Nucleus accumbens (tissue), 56 donors: ENCODE measurements at regions not wholly inside any gene's neighbourhood (a gene's known extent, or its start where the extent isn't known, plus 50 kb on each side); places are given as distances from the start of the nearest gene placed in this dataset.
A peak's percentile ranks its signal among the peaks of the same experiment; 100 is the strongest.
"Not testable (repeated sequence)": the region's sequence is repeated elsewhere in the genome, so short reads cannot be mapped to it uniquely, and the experiment has no call there.

Experiments used
- DNase-seq, 56 donors: peaks; one replicate each; lab custom pipeline; 2025; lab: John Stamatoyannopoulos, UW

DNA sequence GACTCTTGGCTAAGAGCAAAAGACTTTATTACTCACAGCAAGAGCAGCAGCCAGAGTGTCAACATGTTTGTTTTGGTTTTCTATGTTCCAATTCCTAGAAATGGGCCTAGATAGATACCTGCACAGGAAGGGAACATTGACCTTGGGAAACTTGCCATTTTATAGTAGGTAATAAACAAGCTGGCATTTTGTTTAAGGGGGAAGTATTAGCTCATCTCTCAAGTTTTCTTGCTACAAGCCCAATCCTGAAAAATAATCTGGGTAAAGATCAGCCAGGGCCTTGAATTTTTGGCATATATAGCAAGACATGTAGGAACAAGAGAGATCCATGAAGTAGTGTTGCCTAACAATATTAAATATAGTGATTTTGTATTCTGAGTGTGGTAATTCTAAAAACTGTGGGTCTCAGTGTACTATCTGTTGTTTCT is 51.4 kb upstream of the RGL1 start:
- DNase-seq, result no peak

GRCh38 chr1:183744132-183744913 is 60.6 kb upstream of the RGL1 start:
- no peak for DNase-seq

DNA sequence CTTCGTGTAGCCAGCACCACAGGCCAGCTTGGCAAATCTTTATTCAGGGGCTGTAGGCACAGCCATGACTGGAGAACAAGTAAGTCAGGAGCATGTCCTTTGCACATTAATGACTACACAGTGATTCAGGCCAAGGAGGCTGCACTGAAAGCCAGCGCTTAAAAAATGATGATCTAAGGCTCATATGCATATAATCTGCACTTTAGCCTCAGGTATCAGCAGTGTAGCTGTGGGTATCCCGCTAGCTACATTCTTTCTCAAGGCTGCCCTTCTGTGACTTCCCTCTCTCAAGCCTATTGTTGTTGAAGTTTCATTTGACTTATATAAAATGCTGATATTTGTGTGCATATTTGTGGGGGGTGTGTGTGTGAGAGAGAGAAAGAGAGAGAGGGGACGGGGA is 62.6 kb upstream of the RGL1 start:
- no peak for DNase-seq

GRCh38 chr1:183739741-183740271 is 65.1 kb upstream of the RGL1 start:
- DNase-seq, result peak in 3 of 56 donors; percentile 1

GRCh38 chr1:183739082-183739481 is 65.8 kb upstream of the RGL1 start:
- no peak for DNase-seq

- not testable (repeated sequence) for DNase-seq
These were observed 67.0 kb upstream of the RGL1 start for GRCh38 chr1:183737916-183738315.

GRCh38 chr1:183736343-183736742 is 68.6 kb upstream of the RGL1 start:
- no peak for DNase-seq

GRCh38 chr1:183735069-183735860 is 69.7 kb upstream of the RGL1 start:
- no peak for DNase-seq

GRCh38 chr1:183734543-183735036 is 70.3 kb upstream of the RGL1 start:
- peak in 33 of 56 donors; percentile 1 to 55 (median 21) for DNase-seq

- DNase-seq, result no peak
These were observed 71.2 kb upstream of the RGL1 start for GRCh38 chr1:183733715-183734114.

GRCh38 chr1:183732236-183732880 is 72.6 kb upstream of the RGL1 start:
- no peak for DNase-seq

GRCh38 chr1:183730886-183731573 is 73.9 kb upstream of the RGL1 start:
- DNase-seq, result no peak

- no peak for DNase-seq
These were observed 74.7 kb upstream of the RGL1 start for GRCh38 chr1:183730107-183730724.

DNA sequence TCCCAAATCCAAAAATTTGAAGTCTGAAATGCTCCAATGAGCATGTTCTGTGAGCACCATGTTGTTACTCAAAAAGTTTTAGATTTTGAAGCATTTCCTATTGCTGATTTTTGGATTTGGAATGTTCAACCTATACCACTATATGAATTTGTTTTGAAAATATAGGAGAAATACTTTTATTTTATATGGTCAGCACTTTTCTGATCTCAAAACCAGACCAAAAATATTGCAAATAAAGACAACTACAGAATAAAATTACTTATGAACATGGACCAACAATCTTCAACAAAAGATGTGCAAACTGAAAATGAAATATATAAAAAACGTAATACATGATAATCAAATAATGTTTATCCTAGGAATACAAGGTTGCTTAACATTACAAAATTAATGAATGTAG is 73.7 kb upstream of the APOBEC4 start:
- no peak for DNase-seq

DNA sequence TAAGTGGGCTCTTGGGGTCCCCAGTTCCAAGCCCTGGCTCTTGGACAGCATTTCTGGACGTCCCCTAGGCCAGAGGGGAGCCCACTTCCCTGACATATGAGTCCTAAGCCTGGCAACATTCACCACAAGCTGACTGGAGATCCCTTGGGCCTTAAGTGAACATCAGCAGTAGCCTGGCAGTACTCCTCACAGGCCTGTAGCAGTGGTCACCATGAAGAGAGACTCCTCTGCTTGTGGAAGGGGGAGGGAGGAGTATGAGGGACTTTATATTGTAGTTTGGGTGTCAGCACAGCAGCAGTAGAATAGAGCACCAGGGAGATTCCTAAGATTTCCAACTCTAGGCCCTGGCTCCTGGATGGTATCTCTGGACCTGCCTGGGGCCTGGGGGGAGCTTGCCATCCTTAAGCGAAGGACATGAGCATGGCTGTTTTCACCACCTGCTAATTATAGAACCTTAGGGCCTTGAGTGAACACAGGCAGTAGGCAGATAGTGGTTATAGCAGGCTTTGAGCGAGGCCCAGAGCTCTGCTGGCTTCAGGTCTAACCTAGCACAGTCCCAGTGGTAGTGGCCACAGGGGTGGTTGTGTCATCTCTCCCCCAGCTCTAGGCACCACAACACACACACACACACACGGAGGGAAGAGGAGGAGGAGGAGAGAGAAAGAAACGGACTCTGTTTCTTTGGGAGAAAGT is 71.4 kb upstream of the APOBEC4 start:
- DNase-seq, result no peak

GRCh38 chr1:183723571-183723970 is 70.5 kb upstream of the APOBEC4 start:
- DNase-seq, result no peak

DNA sequence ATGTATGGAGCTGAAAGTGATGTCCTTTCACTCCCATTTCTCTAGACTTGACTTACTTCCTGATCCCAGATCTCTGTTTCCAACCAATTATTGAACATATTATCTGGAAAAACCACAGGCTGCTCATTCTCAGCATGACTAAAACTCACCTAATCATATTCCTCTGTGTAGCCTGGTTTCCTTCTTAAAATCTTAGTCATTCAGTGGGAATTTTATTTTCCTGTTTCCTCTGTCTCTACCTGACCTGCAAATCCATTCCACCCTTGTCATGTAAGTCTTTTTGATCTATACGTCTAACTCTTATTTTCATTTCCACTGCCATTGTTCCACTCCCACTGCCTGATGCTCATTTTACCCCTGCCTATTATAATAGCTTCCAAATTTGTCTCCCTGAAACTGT is 67.9 kb upstream of the APOBEC4 start:
- no peak for DNase-seq

DNA sequence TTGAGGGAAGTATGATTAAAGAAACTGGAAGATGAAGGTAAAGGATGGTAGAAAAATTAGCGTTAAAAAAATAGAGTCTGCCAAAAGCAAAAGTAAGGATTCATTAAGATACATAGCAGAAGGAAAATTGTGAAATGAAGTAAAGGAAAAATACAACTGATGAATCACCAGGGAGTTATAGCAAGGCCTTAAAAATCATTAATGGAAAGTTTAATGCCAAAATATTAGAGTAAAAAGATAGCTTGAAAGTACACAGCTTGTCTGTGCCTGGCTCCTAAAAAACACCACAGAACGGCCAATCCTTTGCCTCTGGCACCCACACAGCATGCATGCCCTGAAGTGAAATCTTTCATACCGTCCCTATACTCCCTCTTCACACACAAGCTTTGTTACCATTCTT is 66.9 kb upstream of the APOBEC4 start:
- no peak for DNase-seq

- DNase-seq, result no peak
These were observed 66.2 kb upstream of the APOBEC4 start for GRCh38 chr1:183719289-183719688.
